GM23338 (cell line): ENCODE measurements at regions not wholly inside any gene's neighbourhood (a gene's known extent, or its start where the extent isn't known, plus 50 kb on each side); places are given as distances from the start of the nearest gene placed in this dataset.

Experiments
- CREB1 ChIP-seq: fragments of 250-450 bp; sonication (Bioruptor Pico); IDR thresholded peaks from 2 replicates; pipeline ENCODE4 v1.5.0; 2020; ENCODE audit warnings: low read depth, mild to moderate bottlenecking, moderate library complexity
- ETS1 ChIP-seq: IDR thresholded peaks from 2 replicates; pipeline ENCODE4 v1.6.1; 2016; ENCODE audit warnings: antibody characterized with exemption
- EZH2 ChIP-seq: fragments of 200-600 bp; sonication (generic); IDR thresholded peaks from one replicate; pipeline ENCODE4 v1.8.0; 2017; ENCODE audit warnings: antibody characterized with exemption, mild to moderate bottlenecking, low read depth; ENCODE audit not compliant: unreplicated experiment
- EZH2phosphoT487 ChIP-seq: fragments of 200-600 bp; sonication (generic); IDR thresholded peaks from one replicate; pipeline ENCODE4 v1.8.1; 2018; ENCODE audit warnings: antibody characterized with exemption; ENCODE audit not compliant: unreplicated experiment
- JUNB ChIP-seq: IDR thresholded peaks from one replicate; pipeline ENCODE4 v1.6.1; 2016; ENCODE audit warnings: antibody characterized with exemption; ENCODE audit not compliant: unreplicated experiment
- NANOG ChIP-seq: IDR thresholded peaks from 2 replicates; pipeline ENCODE4 v1.6.1; 2016; ENCODE audit warnings: antibody characterized with exemption, borderline replicate concordance
- POLR2AphosphoS5 ChIP-seq: IDR thresholded peaks from 2 replicates; pipeline ENCODE4 v1.6.1; 2016; ENCODE audit warnings: antibody characterized with exemption, low read depth
- REST ChIP-seq: IDR thresholded peaks from one replicate; pipeline ENCODE4 v1.6.1; 2018; ENCODE audit warnings: antibody characterized with exemption; ENCODE audit not compliant: unreplicated experiment
- STAT1 ChIP-seq: IDR thresholded peaks from one replicate; pipeline ENCODE4 v1.6.1; 2016; ENCODE audit warnings: antibody characterized with exemption; ENCODE audit not compliant: unreplicated experiment
- ZNF331 ChIP-seq: fragments of 250-450 bp; sonication (Bioruptor Pico); IDR thresholded peaks from 2 replicates; pipeline ENCODE4 v1.5.0; 2020; ENCODE audit warnings: low read depth, mild to moderate bottlenecking, moderate library complexity
- TF ChIP-seq, protein P1 (sequence below), 2 experiments: fragments of 200-600 bp in 1 of 2; sonication (generic) in 1 of 2; conservative IDR thresholded peaks; 2 replicates each; pipeline versions ENCODE4 v1.5.1 to v1.6.1; 2016 to 2017; ENCODE audit warnings: antibody characterized with exemption in 2 of 2, low read depth in 2 of 2, mild to moderate bottlenecking in 2 of 2, moderate library complexity in 1 of 2
- TF ChIP-seq, protein P2 (sequence below): fragments of 250-450 bp; sonication (Bioruptor Pico); IDR thresholded peaks from 2 replicates; pipeline ENCODE4 v1.5.0; 2020; ENCODE audit warnings: mild to moderate bottlenecking, moderate library complexity

DNA sequence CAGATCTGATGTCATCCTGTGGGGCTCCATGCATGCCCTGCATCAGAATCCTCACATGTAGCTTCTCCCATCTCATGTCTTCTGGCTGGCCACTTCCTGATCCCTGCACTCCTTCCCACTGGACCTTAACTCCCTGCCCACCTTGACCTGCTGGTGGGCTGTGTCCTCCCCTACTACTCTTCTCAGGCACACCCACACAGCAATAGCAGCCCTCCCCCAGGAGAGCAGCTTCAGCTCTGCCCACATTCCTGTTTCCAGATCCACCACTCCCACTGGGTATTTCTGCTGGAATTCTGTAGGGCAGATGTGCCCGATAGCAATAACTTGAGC, 137.0 kb upstream of the HS6ST1 start:
- TF ChIP-seq, protein P1, sequence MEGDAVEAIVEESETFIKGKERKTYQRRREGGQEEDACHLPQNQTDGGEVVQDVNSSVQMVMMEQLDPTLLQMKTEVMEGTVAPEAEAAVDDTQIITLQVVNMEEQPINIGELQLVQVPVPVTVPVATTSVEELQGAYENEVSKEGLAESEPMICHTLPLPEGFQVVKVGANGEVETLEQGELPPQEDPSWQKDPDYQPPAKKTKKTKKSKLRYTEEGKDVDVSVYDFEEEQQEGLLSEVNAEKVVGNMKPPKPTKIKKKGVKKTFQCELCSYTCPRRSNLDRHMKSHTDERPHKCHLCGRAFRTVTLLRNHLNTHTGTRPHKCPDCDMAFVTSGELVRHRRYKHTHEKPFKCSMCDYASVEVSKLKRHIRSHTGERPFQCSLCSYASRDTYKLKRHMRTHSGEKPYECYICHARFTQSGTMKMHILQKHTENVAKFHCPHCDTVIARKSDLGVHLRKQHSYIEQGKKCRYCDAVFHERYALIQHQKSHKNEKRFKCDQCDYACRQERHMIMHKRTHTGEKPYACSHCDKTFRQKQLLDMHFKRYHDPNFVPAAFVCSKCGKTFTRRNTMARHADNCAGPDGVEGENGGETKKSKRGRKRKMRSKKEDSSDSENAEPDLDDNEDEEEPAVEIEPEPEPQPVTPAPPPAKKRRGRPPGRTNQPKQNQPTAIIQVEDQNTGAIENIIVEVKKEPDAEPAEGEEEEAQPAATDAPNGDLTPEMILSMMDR (conservative IDR thresholded peaks at IDR 0.05; ENCODE audit: low read depth in 2 of 2), result no peak
- TF ChIP-seq POLR2AphosphoS5 (no peak), EZH2phosphoT487 (no peak), REST (no peak), EZH2 (no peak), ZNF331 (CRISPR knock-in tag) (no peak), NANOG (no peak), JUNB (no peak), STAT1 (no peak), CREB1 (CRISPR knock-in tag) (no peak), ETS1 (no peak)
- TF ChIP-seq, protein P2, sequence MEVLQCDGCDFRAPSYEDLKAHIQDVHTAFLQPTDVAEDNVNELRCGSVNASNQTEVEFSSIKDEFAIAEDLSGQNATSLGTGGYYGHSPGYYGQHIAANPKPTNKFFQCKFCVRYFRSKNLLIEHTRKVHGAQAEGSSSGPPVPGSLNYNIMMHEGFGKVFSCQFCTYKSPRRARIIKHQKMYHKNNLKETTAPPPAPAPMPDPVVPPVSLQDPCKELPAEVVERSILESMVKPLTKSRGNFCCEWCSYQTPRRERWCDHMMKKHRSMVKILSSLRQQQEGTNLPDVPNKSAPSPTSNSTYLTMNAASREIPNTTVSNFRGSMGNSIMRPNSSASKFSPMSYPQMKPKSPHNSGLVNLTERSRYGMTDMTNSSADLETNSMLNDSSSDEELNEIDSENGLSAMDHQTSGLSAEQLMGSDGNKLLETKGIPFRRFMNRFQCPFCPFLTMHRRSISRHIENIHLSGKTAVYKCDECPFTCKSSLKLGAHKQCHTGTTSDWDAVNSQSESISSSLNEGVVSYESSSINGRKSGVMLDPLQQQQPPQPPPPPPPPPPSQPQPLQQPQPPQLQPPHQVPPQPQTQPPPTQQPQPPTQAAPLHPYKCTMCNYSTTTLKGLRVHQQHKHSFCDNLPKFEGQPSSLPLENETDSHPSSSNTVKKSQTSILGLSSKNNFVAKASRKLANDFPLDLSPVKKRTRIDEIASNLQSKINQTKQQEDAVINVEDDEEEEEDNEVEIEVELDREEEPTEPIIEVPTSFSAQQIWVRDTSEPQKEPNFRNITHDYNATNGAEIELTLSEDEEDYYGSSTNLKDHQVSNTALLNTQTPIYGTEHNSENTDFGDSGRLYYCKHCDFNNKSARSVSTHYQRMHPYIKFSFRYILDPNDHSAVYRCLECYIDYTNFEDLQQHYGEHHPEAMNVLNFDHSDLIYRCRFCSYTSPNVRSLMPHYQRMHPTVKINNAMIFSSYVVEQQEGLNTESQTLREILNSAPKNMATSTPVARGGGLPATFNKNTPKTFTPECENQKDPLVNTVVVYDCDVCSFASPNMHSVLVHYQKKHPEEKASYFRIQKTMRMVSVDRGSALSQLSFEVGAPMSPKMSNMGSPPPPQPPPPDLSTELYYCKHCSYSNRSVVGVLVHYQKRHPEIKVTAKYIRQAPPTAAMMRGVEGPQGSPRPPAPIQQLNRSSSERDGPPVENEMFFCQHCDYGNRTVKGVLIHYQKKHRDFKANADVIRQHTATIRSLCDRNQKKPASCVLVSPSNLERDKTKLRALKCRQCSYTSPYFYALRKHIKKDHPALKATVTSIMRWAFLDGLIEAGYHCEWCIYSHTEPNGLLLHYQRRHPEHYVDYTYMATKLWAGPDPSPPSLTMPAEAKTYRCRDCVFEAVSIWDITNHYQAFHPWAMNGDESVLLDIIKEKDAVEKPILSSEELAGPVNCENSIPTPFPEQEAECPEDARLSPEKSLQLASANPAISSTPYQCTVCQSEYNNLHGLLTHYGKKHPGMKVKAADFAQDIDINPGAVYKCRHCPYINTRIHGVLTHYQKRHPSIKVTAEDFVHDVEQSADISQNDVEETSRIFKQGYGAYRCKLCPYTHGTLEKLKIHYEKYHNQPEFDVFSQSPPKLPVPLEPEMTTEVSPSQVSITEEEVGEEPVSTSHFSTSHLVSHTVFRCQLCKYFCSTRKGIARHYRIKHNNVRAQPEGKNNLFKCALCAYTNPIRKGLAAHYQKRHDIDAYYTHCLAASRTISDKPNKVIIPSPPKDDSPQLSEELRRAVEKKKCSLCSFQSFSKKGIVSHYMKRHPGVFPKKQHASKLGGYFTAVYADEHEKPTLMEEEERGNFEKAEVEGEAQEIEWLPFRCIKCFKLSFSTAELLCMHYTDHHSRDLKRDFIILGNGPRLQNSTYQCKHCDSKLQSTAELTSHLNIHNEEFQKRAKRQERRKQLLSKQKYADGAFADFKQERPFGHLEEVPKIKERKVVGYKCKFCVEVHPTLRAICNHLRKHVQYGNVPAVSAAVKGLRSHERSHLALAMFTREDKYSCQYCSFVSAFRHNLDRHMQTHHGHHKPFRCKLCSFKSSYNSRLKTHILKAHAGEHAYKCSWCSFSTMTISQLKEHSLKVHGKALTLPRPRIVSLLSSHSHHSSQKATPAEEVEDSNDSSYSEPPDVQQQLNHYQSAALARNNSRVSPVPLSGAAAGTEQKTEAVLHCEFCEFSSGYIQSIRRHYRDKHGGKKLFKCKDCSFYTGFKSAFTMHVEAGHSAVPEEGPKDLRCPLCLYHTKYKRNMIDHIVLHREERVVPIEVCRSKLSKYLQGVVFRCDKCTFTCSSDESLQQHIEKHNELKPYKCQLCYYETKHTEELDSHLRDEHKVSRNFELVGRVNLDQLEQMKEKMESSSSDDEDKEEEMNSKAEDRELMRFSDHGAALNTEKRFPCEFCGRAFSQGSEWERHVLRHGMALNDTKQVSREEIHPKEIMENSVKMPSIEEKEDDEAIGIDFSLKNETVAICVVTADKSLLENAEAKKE, result no peak
